Body of pancreas (tissue), 4 donors: ENCODE measurements at regions not wholly inside any gene's neighbourhood (a gene's known extent, or its start where the extent isn't known, plus 50 kb on each side); places are given as distances from the start of the nearest gene placed in this dataset.

Experiments
- CTCF ChIP-seq, 7 experiments: fragments of 450-650 bp in 4 of 7; fragments of 200-600 bp in 3 of 7; sonication (generic) in 3 of 7; IDR thresholded peaks; one replicate each; pipeline ENCODE4 v1.5.1; 2016 to 2019; ENCODE audit warnings: antibody characterized with exemption in 7 of 7
- POLR2A ChIP-seq, 3 donors: fragments of 450-650 bp; IDR thresholded peaks; one replicate each; pipeline ENCODE4 v1.6.1; 2016; ENCODE audit warnings: antibody characterized with exemption in 3 of 3, mild to moderate bottlenecking in 2 of 3

- TF ChIP-seq CTCF (IDR thresholded peaks at IDR 0.05) (no peak), POLR2A (IDR thresholded peaks at IDR 0.05) (no peak)
Measured at GRCh38 chr4:134807231-134807745, 605.7 kb upstream of the PABPC4L start.
